Transverse colon (tissue), 4 donors: ENCODE measurements at regions not wholly inside any gene's neighbourhood (a gene's known extent, or its start where the extent isn't known, plus 50 kb on each side); places are given as distances from the start of the nearest gene placed in this dataset.

Source experiments
- DNase-seq: peaks from one replicate; pipeline ENCODE4 v3.0.0-alpha.2; 2019
- H3K27ac ChIP-seq, 4 donors: fragments of 200-600 bp; sonication (generic); 2 replicates each; pipeline ENCODE4 v1.5.1; 2016 to 2018; ENCODE audit warnings: inconsistent platforms in 4 of 4
- H3K27me3 ChIP-seq: fragments of 200-600 bp; sonication (generic); 2 replicates; pipeline ENCODE4 v1.5.1; 2017; ENCODE audit warnings: inconsistent platforms
- H3K36me3 ChIP-seq, 4 donors: fragments of 200-600 bp; sonication (generic); 2 replicates each; pipeline ENCODE4 v1.5.1; 2017 to 2019; ENCODE audit warnings: inconsistent platforms in 4 of 4
- H3K4me1 ChIP-seq, 4 donors: fragments of 200-600 bp; sonication (generic); 2 replicates each; pipeline ENCODE4 v1.5.1; 2017 to 2020; ENCODE audit warnings: inconsistent platforms in 4 of 4
- H3K4me3 ChIP-seq, 4 donors: fragments of 200-600 bp; sonication (generic); 1 replicate in 1 of 4; 2 replicates in 3 of 4; pipeline versions ENCODE4 v1.5.1 to v1.6.1; 2017 to 2019; ENCODE audit warnings: inconsistent platforms in 4 of 4
- H3K9me3 ChIP-seq, 2 donors: fragments of 200-600 bp; sonication (generic); 2 replicates each; pipeline ENCODE4 v1.5.1; 2017 to 2019; ENCODE audit warnings: inconsistent platforms in 2 of 2
- CTCF ChIP-seq, 5 experiments: fragments of 200-600 bp in 3 of 5; fragments of 450-650 bp in 2 of 5; sonication (generic) in 3 of 5; IDR thresholded peaks; 1 replicate in 2 of 5; 2 replicates in 3 of 5; pipeline ENCODE4 v1.5.1; 2016 to 2017; ENCODE audit warnings: antibody characterized with exemption in 5 of 5, inconsistent platforms in 3 of 5, mild to moderate bottlenecking in 2 of 5, moderate library complexity in 1 of 5
- EP300 ChIP-seq: sonication (generic); formaldehyde crosslinking; IDR thresholded peaks from one replicate; pipeline ENCODE4 v1.6.1; 2017; ENCODE audit warnings: antibody characterized with exemption, low read depth
- POLR2A ChIP-seq: fragments of 450-650 bp; IDR thresholded peaks from one replicate; pipeline ENCODE4 v1.6.1; 2016; ENCODE audit warnings: antibody characterized with exemption, mild to moderate bottlenecking, moderate library complexity
- POLR2AphosphoS5 ChIP-seq, 3 donors: sonication (generic); formaldehyde crosslinking; IDR thresholded peaks; one replicate each; pipeline ENCODE4 v1.6.1; 2016; ENCODE audit warnings: antibody characterized with exemption in 3 of 3
- WGBS, 2 donors: methylation state at CpG; one replicate each; pipeline ENCODE4 v1.1.5; 2018; ENCODE audit warnings: low coverage in 1 of 2; 5-methylcytosine and 5-hydroxymethylcytosine counted together
- in situ Hi-C, 4 donors: fragments of 200-750 bp; cut with MboI; loops; one replicate each; pipeline versions ENCODE4 v1.15.0 to v1.15.1; 2017; ENCODE audit warnings: low sequenced_read_pairs in 3 of 4, low pct_ligation_motif_present in 1 of 4, low pct_unique_long_range_greater_than_20kb in 1 of 4
- intact Hi-C: fragments of 100-400 bp; cut with DNase I; formaldehyde crosslinking; loops from one replicate; pipeline ENCODE4 v1.15.1; 2023; ENCODE audit warnings: low total_unique reads

GRCh38 chr12:124408822-124409517 lies 114.1 kb downstream of the RFLNA start:
- peak overlapping the region; percentile 45 to 82 (median 69) for H3K27ac ChIP-seq
- no peaks in the 10 kb centered on the region for H3K36me3 ChIP-seq
- no peak overlapping the region for H3K4me3 ChIP-seq
- intact Hi-C loops (no loop called here), in situ Hi-C loops (loop anchor here in 1 of 4 donors (25.0 kb wide), 1 partner anchor 353 kb away; no protein-coding TSS in a partner anchor)
- peaks cover 30 to 68% (median 52%) of the 10 kb centered on the region in 4 donors for H3K4me1 ChIP-seq
- H3K9me3 ChIP-seq, result no peaks in the 10 kb centered on the region
- H3K27me3 ChIP-seq, result no peaks in the 10 kb centered on the region
- TF ChIP-seq CTCF (IDR thresholded peaks at IDR 0.05), result no peak
- TF ChIP-seq POLR2A, result no peak
- TF ChIP-seq POLR2AphosphoS5 (IDR thresholded peaks at IDR 0.05), result peak in 1 of 3 donors; percentile 26
- peak; percentile 63 for TF ChIP-seq EP300
- 63 to 90% methylated on average over 4 to 24 of the region's 25 CpGs for whole genome bisulfite sequencing, 2 donors
- peak; percentile 45 for DNase-seq

- Histone ChIP-seq H3K36me3 (no peaks in the 10 kb centered on the region), H3K9me3 (no peaks in the 10 kb centered on the region), H3K4me1 (peaks cover 29 to 64% (median 45%) of the 10 kb centered on the region in 4 donors)
These were observed 112.2 kb downstream of the RFLNA start for GRCh38 chr12:124407074-124407473.

GRCh38 chr12:124406043-124406442 lies 111.2 kb downstream of the RFLNA start:
- Histone ChIP-seq H3K27ac (no peak overlapping the region), H3K36me3 (no peaks in the 10 kb centered on the region), H3K4me1 (peaks cover 24 to 54% (median 38%) of the 10 kb centered on the region in 4 donors), H3K9me3 (no peaks in the 10 kb centered on the region), H3K4me3 (no peak overlapping the region), H3K27me3 (no peaks in the 10 kb centered on the region)
- TF ChIP-seq POLR2A (no peak), EP300 (no peak), CTCF (IDR thresholded peaks at IDR 0.05) (no peak), POLR2AphosphoS5 (IDR thresholded peaks at IDR 0.05) (no peak)
- DNase-seq, result no peak
- 60 to 77% methylated on average over 1 to 10 of the region's 10 CpGs for WGBS, 2 donors
- intact Hi-C loops, result no loop called here
- in situ Hi-C loops, result loop anchor here in 1 of 4 donors (25.0 kb wide), 1 partner anchor 356 kb away; no protein-coding TSS in a partner anchor

More at GRCh38 chr12:124407074-124407473, 112.2 kb downstream of the RFLNA start:
- in situ Hi-C loops (loop anchor here in 1 of 4 donors (25.0 kb wide), 1 partner anchor 355 kb away; no protein-coding TSS in a partner anchor), intact Hi-C loops (no loop called here)
- Histone ChIP-seq H3K27ac (no peak overlapping the region), H3K27me3 (no peaks in the 10 kb centered on the region), H3K4me3 (no peak overlapping the region)
- TF ChIP-seq CTCF (IDR thresholded peaks at IDR 0.05) (no peak), POLR2A (no peak), POLR2AphosphoS5 (IDR thresholded peaks at IDR 0.05) (no peak), EP300 (no peak)
- 99% methylated on average over 8 of the region's 8 CpGs; no CpG with 5 or more reads in 1 of the 2 donors for WGBS, 2 donors
- DNase-seq, result no peak

GRCh38 chr12:124405592-124405991 lies 110.7 kb downstream of the RFLNA start:
- intact Hi-C loops, result no loop called here
- no peak for DNase-seq
- H3K4me1 ChIP-seq, result peaks cover 19 to 50% (median 34%) of the 10 kb centered on the region in 4 donors
- no peaks in the 10 kb centered on the region for H3K9me3 ChIP-seq
- H3K36me3 ChIP-seq, result no peaks in the 10 kb centered on the region
- TF ChIP-seq CTCF (IDR thresholded peaks at IDR 0.05) (no peak), EP300 (no peak), POLR2A (no peak), POLR2AphosphoS5 (IDR thresholded peaks at IDR 0.05) (no peak)
- H3K27ac ChIP-seq, result peak overlapping the region in 1 of 4 donors; percentile 81
- 85% methylated on average over 15 of the region's 15 CpGs; no CpG with 5 or more reads in 1 of the 2 donors for WGBS, 2 donors
- no peak overlapping the region for H3K4me3 ChIP-seq
- H3K27me3 ChIP-seq, result no peaks in the 10 kb centered on the region
- in situ Hi-C loops, result loop anchor here in 1 of 4 donors (25.0 kb wide), 1 partner anchor 357 kb away; no protein-coding TSS in a partner anchor
